Ishikawa (cell line): ENCODE measurements at regions not wholly inside any gene's neighbourhood (a gene's known extent, or its start where the extent isn't known, plus 50 kb on each side); places are given as distances from the start of the nearest gene placed in this dataset.

Experiments used
- CEBPB ChIP-seq: IDR thresholded peaks from 2 replicates; pipeline ENCODE4 v1.6.1; 2012
- CREB1 ChIP-seq: IDR thresholded peaks from 2 replicates; pipeline ENCODE4 v1.6.1; 2012; ENCODE audit warnings: low read depth
- EGR1 ChIP-seq: IDR thresholded peaks from 2 replicates; pipeline ENCODE4 v1.6.1; 2012
- EP300 ChIP-seq: IDR thresholded peaks from 2 replicates; pipeline ENCODE4 v1.6.1; 2012; ENCODE audit warnings: borderline replicate concordance
- FOXM1 ChIP-seq: IDR thresholded peaks from 2 replicates; pipeline ENCODE4 v1.6.1; 2012; ENCODE audit warnings: low read depth, borderline replicate concordance
- NFIC ChIP-seq: IDR thresholded peaks from 2 replicates; pipeline ENCODE4 v1.6.1; 2012
- RAD21 ChIP-seq: IDR thresholded peaks from 2 replicates; pipeline ENCODE4 v1.6.1; 2012; ENCODE audit warnings: low read depth
- TAF1 ChIP-seq: IDR thresholded peaks from 2 replicates; pipeline ENCODE4 v1.6.1; 2012; ENCODE audit warnings: low read depth, mild to moderate bottlenecking
- TCF12 ChIP-seq: IDR thresholded peaks from 2 replicates; pipeline ENCODE4 v1.6.1; 2012; ENCODE audit warnings: low read depth
- TEAD4 ChIP-seq: IDR thresholded peaks from 2 replicates; pipeline ENCODE4 v1.6.1; 2012
- YY1 ChIP-seq: IDR thresholded peaks from 2 replicates; pipeline ENCODE4 v1.6.1; 2012; ENCODE audit warnings: low read depth
- ZBTB7A ChIP-seq: IDR thresholded peaks from 2 replicates; pipeline ENCODE4 v1.6.1; 2012; ENCODE audit warnings: low read depth
- TF ChIP-seq, protein P1 (sequence below): IDR thresholded peaks from 2 replicates; pipeline ENCODE4 v1.6.1; 2012
- TF ChIP-seq, protein P2 (sequence below): IDR thresholded peaks from 2 replicates; pipeline ENCODE4 v1.6.1; 2012
- TF ChIP-seq, protein P3 (sequence below): IDR thresholded peaks from 2 replicates; pipeline ENCODE4 v1.6.1; 2012; ENCODE audit warnings: low read depth, mild to moderate bottlenecking

DNA sequence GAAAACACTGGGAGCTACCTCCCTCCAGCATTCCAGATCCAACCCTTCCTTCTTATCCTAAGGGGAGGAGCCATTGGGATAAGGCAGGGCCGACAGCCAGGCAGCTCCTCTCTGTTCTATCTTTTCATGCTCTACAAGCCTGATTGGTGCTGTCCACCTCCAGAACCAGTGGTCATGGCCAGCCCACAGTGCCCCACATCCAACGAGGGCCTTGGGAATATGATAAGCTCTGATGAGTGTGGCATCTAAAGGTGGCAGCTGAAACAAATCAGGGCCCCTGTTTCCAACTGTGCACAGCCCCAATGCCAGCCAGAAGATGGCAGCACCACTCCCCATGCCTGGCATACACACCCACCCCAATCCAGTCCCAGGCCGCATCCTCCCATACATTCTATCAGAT, 329.3 kb downstream of the C1D start:
- peak; percentile 59 for TF ChIP-seq RAD21
- TF ChIP-seq NFIC: no peak

DNA sequence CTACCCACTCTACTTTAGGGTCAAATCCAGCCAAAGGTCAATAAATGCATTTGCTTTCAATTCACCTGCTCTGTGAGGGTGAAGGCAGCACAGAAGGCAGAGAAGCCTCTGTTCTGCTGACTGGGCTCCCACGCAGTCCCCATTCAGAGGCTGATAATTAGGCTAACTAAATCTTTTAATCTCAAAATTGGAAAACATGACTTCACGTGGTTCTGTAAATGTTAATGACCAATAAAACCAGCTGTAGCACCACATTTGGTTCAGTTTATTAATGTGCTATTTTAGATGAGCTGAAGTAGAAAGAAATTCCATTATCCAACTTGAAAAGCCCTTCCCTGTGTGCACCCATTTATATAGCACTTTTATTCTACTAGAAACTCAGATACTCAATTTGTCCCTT, 310.6 kb downstream of the C1D start:
- TF ChIP-seq CEBPB: no peak
- no peak for TF ChIP-seq TAF1
- TF ChIP-seq EP300: no peak
- no peak for TF ChIP-seq NFIC
- TF ChIP-seq, protein P1, sequence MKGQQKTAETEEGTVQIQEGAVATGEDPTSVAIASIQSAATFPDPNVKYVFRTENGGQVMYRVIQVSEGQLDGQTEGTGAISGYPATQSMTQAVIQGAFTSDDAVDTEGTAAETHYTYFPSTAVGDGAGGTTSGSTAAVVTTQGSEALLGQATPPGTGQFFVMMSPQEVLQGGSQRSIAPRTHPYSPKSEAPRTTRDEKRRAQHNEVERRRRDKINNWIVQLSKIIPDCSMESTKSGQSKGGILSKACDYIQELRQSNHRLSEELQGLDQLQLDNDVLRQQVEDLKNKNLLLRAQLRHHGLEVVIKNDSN: no peak
- TF ChIP-seq TCF12: no peak
- TF ChIP-seq, protein P2, sequence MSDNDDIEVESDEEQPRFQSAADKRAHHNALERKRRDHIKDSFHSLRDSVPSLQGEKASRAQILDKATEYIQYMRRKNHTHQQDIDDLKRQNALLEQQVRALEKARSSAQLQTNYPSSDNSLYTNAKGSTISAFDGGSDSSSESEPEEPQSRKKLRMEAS: no peak
- no peak for TF ChIP-seq CREB1
- TF ChIP-seq, protein P3, sequence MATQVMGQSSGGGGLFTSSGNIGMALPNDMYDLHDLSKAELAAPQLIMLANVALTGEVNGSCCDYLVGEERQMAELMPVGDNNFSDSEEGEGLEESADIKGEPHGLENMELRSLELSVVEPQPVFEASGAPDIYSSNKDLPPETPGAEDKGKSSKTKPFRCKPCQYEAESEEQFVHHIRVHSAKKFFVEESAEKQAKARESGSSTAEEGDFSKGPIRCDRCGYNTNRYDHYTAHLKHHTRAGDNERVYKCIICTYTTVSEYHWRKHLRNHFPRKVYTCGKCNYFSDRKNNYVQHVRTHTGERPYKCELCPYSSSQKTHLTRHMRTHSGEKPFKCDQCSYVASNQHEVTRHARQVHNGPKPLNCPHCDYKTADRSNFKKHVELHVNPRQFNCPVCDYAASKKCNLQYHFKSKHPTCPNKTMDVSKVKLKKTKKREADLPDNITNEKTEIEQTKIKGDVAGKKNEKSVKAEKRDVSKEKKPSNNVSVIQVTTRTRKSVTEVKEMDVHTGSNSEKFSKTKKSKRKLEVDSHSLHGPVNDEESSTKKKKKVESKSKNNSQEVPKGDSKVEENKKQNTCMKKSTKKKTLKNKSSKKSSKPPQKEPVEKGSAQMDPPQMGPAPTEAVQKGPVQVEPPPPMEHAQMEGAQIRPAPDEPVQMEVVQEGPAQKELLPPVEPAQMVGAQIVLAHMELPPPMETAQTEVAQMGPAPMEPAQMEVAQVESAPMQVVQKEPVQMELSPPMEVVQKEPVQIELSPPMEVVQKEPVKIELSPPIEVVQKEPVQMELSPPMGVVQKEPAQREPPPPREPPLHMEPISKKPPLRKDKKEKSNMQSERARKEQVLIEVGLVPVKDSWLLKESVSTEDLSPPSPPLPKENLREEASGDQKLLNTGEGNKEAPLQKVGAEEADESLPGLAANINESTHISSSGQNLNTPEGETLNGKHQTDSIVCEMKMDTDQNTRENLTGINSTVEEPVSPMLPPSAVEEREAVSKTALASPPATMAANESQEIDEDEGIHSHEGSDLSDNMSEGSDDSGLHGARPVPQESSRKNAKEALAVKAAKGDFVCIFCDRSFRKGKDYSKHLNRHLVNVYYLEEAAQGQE: no peak

DNA sequence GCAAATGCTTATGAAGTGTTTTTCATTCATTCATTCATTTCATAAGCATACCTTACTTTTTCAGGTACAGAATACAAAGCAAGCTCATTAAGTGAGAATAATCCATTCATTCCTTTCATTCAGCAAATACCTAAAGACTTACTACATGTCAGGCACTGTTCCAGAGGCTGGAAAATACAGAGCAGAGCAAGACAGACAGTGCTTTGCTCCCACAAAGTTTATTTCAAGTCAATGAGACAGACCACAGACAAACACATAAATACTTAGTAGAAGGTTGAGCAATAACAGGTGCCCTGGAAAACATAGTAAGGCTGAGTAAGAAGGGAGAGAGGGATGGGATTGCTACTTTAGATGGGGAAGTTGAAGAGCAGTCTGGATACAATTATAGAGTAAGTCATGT, 309.8 kb downstream of the C1D start:
- TF ChIP-seq TEAD4 (peak; percentile 74; the same call in 1 of the 2 replicates), EGR1 (no peak), ZBTB7A (no peak), NFIC (peak; percentile 49; the same call in 1 of the 2 replicates), YY1 (no peak), CEBPB (peak; percentile 63; the same call in 1 of the 2 replicates), FOXM1 (no peak)

DNA sequence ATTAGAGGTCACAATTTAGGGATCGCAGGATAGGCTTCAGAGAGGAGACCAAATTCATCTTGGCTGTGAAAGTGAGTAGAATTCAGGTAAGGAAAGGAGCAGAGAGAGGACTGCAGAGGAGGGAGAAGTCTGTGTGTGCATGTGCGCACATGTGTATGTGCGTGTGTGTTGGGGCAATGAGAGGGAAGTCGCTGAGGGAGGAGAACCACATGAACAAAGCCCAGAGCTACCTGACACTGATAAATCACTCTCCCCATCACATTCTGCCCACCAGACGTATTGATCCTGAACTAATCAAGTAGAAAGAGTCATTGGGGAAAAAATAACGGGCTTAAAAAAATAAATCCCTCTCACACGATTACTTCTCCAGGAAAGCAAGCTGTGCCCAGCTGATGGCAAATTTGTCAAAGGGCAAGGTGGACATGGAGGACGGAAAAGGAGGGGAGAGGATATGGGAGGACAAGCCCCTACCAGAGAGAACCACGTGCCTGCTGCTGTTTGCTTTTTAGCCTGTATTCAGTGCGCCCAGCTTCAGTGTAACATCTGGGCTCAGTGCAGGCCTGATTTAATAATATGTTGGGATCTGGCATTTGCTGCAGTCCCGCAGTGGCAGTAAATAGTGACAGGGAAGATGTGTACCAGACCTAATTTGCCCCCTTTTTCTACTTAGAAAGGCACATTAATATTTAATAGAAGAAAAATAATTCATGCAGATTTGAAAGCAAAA, 307.5 kb downstream of the C1D start:
- TF ChIP-seq ZBTB7A (no peak), YY1 (no peak), CREB1 (no peak), CEBPB (no peak), NFIC (no peak), EGR1 (no peak), RAD21 (no peak), FOXM1 (no peak), TCF12 (no peak), EP300 (no peak), TEAD4 (no peak), TAF1 (no peak)
- TF ChIP-seq, protein P1: no peak
- TF ChIP-seq, protein P3: no peak
- TF ChIP-seq, protein P2: no peak

DNA sequence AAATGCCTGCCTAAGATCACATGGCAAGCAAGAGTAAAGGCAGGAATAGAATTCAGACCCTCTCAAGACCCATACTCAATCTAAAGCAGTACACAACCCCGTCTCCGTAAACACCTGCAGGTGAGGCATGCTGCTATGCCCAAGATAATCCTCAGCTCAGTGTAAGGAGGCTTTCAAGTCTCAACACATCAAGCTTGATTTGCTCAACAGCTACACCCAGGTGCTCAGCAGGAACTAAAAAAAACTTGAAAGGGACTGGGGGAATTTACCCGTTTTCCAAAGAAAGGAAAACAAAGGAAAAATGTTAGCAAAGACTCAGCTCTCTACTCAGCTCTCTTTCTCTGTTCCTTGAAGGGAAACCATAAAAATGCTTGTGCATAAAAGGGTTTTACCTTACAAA, 301.8 kb downstream of the C1D start:
- TF ChIP-seq EP300 (no peak), EGR1 (no peak), YY1 (no peak), RAD21 (no peak), NFIC (no peak), TAF1 (no peak), TCF12 (no peak), CEBPB (no peak), ZBTB7A (no peak), CREB1 (no peak)
- TF ChIP-seq, protein P2: no peak
- TF ChIP-seq, protein P3: no peak
- TF ChIP-seq, protein P1: no peak
